ENCODE measurements at regions not wholly inside any gene's neighbourhood (a gene's known extent, or its start where the extent isn't known, plus 50 kb on each side); places are given as distances from the start of the nearest gene placed in this dataset.

- Histone ChIP-seq H3K9me3 (ENCODE audit: control insufficient read depth in 1 of 2, low read length in 2 of 2) (no peaks in the 10 kb centered on the region), H3K36me3 (ENCODE audit: control insufficient read depth in 1 of 2, insufficient read depth in 2 of 2, low read length in 2 of 2) (no peaks in the 10 kb centered on the region), H3K4me3 (ENCODE audit: low read depth in 1 of 2, low read length in 2 of 2) (no peak overlapping the region), H3K27ac (ENCODE audit: low read length) (no peak overlapping the region), H3K4me1 (ENCODE audit: control insufficient read depth in 1 of 2, insufficient read depth in 2 of 2, low read length in 2 of 2) (no peaks in the 10 kb centered on the region), H3K27me3 (ENCODE audit: low read depth, low read length) (no peaks in the 10 kb centered on the region)
These were observed 363.8 kb downstream of the NPHP4 start for GRCh38 chr1:5628416-5628815.

DNA sequence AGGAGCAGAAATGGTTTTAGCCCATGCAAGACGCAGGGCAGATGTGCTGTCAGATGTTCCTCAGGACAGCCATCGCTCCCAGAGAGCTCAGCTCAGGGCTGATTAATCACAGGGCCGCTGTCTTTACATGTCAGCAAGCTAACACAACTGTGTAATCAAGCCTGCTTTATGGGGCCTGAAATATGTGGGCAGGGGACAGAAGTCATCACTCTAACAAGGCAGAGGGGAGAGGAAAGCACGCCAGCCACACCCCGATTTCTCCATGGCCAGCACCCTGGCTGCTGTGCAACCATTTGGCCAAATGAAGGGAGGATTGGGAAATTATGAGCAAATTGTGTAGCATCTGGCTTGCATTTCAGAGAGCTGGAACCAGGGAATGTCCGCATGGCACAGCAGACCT is 368.8 kb downstream of the NPHP4 start:
- Histone ChIP-seq H3K36me3 (ENCODE audit: control insufficient read depth in 1 of 2, insufficient read depth in 2 of 2, low read length in 2 of 2) (no peaks in the 10 kb centered on the region), H3K9me3 (ENCODE audit: control insufficient read depth in 1 of 2, low read length in 2 of 2) (no peaks in the 10 kb centered on the region), H3K4me3 (ENCODE audit: low read depth in 1 of 2, low read length in 2 of 2) (no peak overlapping the region), H3K27ac (ENCODE audit: low read length) (no peak overlapping the region), H3K4me1 (ENCODE audit: control insufficient read depth in 1 of 2, insufficient read depth in 2 of 2, low read length in 2 of 2) (no peaks in the 10 kb centered on the region), H3K27me3 (ENCODE audit: low read depth, low read length) (no peaks in the 10 kb centered on the region)

GRCh38 chr1:5622412-5622811 is 369.8 kb downstream of the NPHP4 start:
- Histone ChIP-seq H3K4me3 (ENCODE audit: low read depth in 1 of 2, low read length in 2 of 2) (no peak overlapping the region), H3K9me3 (ENCODE audit: control insufficient read depth in 1 of 2, low read length in 2 of 2) (no peaks in the 10 kb centered on the region), H3K27ac (ENCODE audit: low read length) (no peak overlapping the region), H3K36me3 (ENCODE audit: control insufficient read depth in 1 of 2, insufficient read depth in 2 of 2, low read length in 2 of 2) (no peaks in the 10 kb centered on the region), H3K27me3 (ENCODE audit: low read depth, low read length) (no peaks in the 10 kb centered on the region), H3K4me1 (ENCODE audit: control insufficient read depth in 1 of 2, insufficient read depth in 2 of 2, low read length in 2 of 2) (no peaks in the 10 kb centered on the region)

DNA sequence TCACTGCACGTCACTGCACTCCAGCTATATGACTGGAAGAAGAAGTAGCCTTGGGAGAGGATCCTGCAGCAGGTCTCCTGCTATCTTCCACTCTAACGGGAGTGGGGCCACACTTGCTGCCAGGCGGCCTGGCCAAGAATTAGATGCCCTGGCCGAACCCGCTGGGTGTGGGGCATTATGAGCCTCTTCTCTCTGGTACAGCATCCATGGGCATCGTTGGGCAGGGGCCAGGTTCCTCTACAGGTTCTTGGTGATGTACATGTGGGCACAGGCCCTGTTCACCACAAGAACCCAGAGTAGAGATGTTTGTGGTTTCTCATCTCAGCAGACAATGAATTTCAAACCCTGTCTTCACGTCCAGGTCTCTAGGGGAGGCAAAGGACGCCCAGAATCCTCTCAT is 370.5 kb downstream of the NPHP4 start:
- no peak overlapping the region for H3K27ac ChIP-seq (ENCODE audit: low read length)
- H3K27me3 ChIP-seq (ENCODE audit: low read depth, low read length): no peaks in the 10 kb centered on the region
- H3K4me3 ChIP-seq (ENCODE audit: low read depth in 1 of 2, low read length in 2 of 2): no peak overlapping the region
- no peaks in the 10 kb centered on the region for H3K9me3 ChIP-seq (ENCODE audit: control insufficient read depth in 1 of 2, low read length in 2 of 2)
- H3K4me1 ChIP-seq (ENCODE audit: control insufficient read depth in 1 of 2, insufficient read depth in 2 of 2, low read length in 2 of 2): no peaks in the 10 kb centered on the region
- no peaks in the 10 kb centered on the region for H3K36me3 ChIP-seq (ENCODE audit: control insufficient read depth in 1 of 2, insufficient read depth in 2 of 2, low read length in 2 of 2)

GRCh38 chr1:5620997-5621396 is 371.2 kb downstream of the NPHP4 start:
- Histone ChIP-seq H3K36me3 (ENCODE audit: control insufficient read depth in 1 of 2, insufficient read depth in 2 of 2, low read length in 2 of 2) (no peaks in the 10 kb centered on the region), H3K4me1 (ENCODE audit: control insufficient read depth in 1 of 2, insufficient read depth in 2 of 2, low read length in 2 of 2) (no peaks in the 10 kb centered on the region), H3K27ac (ENCODE audit: low read length) (no peak overlapping the region), H3K9me3 (ENCODE audit: control insufficient read depth in 1 of 2, low read length in 2 of 2) (no peaks in the 10 kb centered on the region), H3K27me3 (ENCODE audit: low read depth, low read length) (no peaks in the 10 kb centered on the region), H3K4me3 (ENCODE audit: low read depth in 1 of 2, low read length in 2 of 2) (no peak overlapping the region)

DNA sequence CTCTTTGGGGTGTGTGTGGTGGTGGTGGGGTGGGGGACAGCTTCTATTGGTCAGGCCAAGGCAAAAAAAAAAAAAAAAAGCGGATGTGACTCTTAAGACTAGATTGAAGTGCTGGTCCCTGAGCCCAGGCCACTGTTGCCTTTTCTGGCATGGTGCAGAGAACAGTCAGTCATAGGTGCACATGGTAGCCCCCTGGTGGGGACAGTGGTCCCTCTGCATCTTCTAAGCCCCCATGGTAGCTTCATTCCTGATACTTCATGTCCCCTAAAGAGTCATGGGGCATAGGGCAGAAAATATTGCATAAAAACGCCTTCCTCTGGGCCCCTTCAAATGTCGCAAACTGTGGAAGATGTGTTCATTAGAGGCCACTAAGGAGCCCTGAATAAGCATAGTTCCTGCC is 371.8 kb downstream of the NPHP4 start:
- H3K4me3 ChIP-seq (ENCODE audit: low read depth in 1 of 2, low read length in 2 of 2): no peak overlapping the region
- H3K4me1 ChIP-seq (ENCODE audit: control insufficient read depth in 1 of 2, insufficient read depth in 2 of 2, low read length in 2 of 2): no peaks in the 10 kb centered on the region
- no peak overlapping the region for H3K27ac ChIP-seq (ENCODE audit: low read length)
- no peaks in the 10 kb centered on the region for H3K36me3 ChIP-seq (ENCODE audit: control insufficient read depth in 1 of 2, insufficient read depth in 2 of 2, low read length in 2 of 2)
- no peaks in the 10 kb centered on the region for H3K27me3 ChIP-seq (ENCODE audit: low read depth, low read length)
- no peaks in the 10 kb centered on the region for H3K9me3 ChIP-seq (ENCODE audit: control insufficient read depth in 1 of 2, low read length in 2 of 2)

DNA sequence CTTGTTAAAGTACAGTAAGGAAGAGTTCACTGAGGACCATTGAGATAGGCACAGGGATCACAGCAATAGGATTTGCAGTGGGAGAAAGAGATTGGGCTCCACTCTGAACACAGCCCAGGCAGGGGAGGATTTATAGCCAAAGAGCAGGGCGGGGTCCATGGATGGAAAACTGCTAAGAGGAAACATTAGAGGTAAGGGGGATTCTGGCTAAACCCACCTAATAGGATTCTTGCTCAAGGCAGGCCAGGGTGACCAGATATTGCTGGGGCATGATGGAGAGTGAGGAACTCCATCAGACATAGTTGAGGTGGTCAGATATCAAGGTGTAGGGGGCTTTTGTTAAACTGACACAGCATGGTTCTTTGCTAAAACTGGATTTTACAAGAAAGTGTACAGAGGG is 372.8 kb downstream of the NPHP4 start:
- Histone ChIP-seq H3K27ac (ENCODE audit: low read length) (no peak overlapping the region), H3K9me3 (ENCODE audit: control insufficient read depth in 1 of 2, low read length in 2 of 2) (no peaks in the 10 kb centered on the region), H3K27me3 (ENCODE audit: low read depth, low read length) (no peaks in the 10 kb centered on the region), H3K4me1 (ENCODE audit: control insufficient read depth in 1 of 2, insufficient read depth in 2 of 2, low read length in 2 of 2) (no peaks in the 10 kb centered on the region), H3K4me3 (ENCODE audit: low read depth in 1 of 2, low read length in 2 of 2) (no peak overlapping the region), H3K36me3 (ENCODE audit: control insufficient read depth in 1 of 2, insufficient read depth in 2 of 2, low read length in 2 of 2) (no peaks in the 10 kb centered on the region)

DNA sequence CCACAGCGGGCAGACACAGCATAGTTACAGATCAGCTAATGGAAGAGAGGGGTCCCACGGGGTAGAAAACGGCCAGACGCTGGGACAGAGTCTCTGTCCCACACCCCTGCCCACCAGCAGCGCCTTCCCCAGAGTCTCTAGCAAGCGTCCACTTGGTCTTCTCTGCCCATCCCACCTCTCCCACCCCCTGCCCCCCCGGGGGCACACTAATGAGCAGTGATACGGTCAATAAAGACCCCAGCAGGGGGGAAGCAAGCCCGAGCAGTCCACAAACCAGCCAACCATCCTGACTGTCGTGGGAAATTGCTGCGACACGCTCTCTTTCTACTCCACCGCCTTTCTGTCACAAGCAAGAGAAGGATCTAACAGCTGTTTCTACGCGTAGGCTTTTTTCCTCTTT is 374.7 kb downstream of the NPHP4 start:
- no peaks in the 10 kb centered on the region for H3K4me1 ChIP-seq (ENCODE audit: control insufficient read depth in 1 of 2, insufficient read depth in 2 of 2, low read length in 2 of 2)
- no peak overlapping the region for H3K27ac ChIP-seq (ENCODE audit: low read length)
- peaks cover 5 to 8% of the 10 kb centered on the region in 2 donors for H3K9me3 ChIP-seq (ENCODE audit: control insufficient read depth in 1 of 2, low read length in 2 of 2)
- H3K36me3 ChIP-seq (ENCODE audit: control insufficient read depth in 1 of 2, insufficient read depth in 2 of 2, low read length in 2 of 2): no peaks in the 10 kb centered on the region
- H3K27me3 ChIP-seq (ENCODE audit: low read depth, low read length): no peaks in the 10 kb centered on the region
- H3K4me3 ChIP-seq (ENCODE audit: low read depth in 1 of 2, low read length in 2 of 2): no peak overlapping the region

DNA sequence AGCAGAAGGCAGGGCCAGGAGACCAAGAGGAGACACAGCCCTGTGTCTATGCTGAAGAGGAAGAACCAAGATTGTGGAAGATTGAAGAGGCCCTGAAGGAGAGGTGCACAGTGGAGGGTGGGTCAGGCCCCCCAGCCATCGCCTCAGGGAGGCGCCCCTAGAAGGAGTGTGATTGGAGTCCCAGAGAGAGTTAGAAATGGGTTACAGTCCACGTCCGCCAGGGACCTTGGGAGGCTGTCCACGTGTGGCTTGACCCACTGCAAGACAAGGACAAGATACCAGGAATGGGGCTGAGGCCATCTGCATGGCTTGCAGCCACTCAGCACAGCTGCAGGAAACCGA is 375.1 kb downstream of the NPHP4 start:
- H3K9me3 ChIP-seq (ENCODE audit: control insufficient read depth in 1 of 2, low read length in 2 of 2): peaks cover 5 to 8% of the 10 kb centered on the region in 2 donors
- H3K36me3 ChIP-seq (ENCODE audit: control insufficient read depth in 1 of 2, insufficient read depth in 2 of 2, low read length in 2 of 2): no peaks in the 10 kb centered on the region
- no peaks in the 10 kb centered on the region for H3K4me1 ChIP-seq (ENCODE audit: control insufficient read depth in 1 of 2, insufficient read depth in 2 of 2, low read length in 2 of 2)
- no peaks in the 10 kb centered on the region for H3K27me3 ChIP-seq (ENCODE audit: low read depth, low read length)
- H3K27ac ChIP-seq (ENCODE audit: low read length): no peak overlapping the region
- H3K4me3 ChIP-seq (ENCODE audit: low read depth in 1 of 2, low read length in 2 of 2): no peak overlapping the region

DNA sequence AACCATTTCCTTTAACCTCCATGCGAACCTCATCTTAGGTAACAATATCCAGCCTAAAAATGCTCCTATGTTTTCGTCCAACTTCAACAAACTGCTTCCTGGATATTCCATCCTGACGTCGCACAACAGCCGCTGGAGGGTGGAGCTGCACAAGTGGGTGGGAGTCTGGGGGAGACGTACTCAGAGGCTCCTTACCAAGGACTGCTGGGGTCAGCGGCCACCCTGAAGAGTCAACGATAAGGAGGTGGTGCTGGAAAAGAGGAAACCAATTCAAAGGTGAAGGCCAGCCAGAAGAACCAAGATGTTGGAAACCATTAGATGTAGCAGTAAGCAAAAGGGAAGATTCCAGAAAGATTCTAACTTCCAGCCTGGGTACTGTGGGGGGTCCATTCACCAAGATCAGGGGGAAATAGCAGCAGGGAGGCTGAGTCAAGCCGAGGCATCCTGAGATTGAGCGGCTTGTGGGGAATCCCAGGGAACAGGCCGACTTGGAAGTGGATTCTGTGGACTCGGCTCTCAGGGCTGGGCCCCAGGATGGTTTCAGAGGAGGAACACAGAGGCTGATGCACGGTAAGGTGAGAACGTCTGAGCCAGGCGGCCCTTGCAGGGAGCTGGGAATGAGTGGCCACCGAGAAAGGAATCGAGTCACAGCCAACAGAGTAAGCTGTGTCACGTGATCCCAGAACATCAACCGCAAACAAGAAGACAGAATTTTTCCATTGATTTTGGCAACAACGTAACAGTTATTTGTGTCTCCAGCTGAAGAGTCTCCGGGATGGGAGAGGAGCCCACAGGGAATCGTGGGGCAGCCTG is 375.7 kb downstream of the NPHP4 start:
- Histone ChIP-seq H3K36me3 (ENCODE audit: control insufficient read depth in 1 of 2, insufficient read depth in 2 of 2, low read length in 2 of 2) (no peaks in the 10 kb centered on the region), H3K4me1 (ENCODE audit: control insufficient read depth in 1 of 2, insufficient read depth in 2 of 2, low read length in 2 of 2) (no peaks in the 10 kb centered on the region), H3K9me3 (ENCODE audit: control insufficient read depth in 1 of 2, low read length in 2 of 2) (peaks cover 5 to 8% of the 10 kb centered on the region in 2 donors), H3K27me3 (ENCODE audit: low read depth, low read length) (no peaks in the 10 kb centered on the region), H3K27ac (ENCODE audit: low read length) (no peak overlapping the region), H3K4me3 (ENCODE audit: low read depth in 1 of 2, low read length in 2 of 2) (no peak overlapping the region)

- no peaks in the 10 kb centered on the region for H3K36me3 ChIP-seq (ENCODE audit: control insufficient read depth in 1 of 2, insufficient read depth in 2 of 2, low read length in 2 of 2)
- no peak overlapping the region for H3K4me3 ChIP-seq (ENCODE audit: low read depth in 1 of 2, low read length in 2 of 2)
- no peaks in the 10 kb centered on the region for H3K4me1 ChIP-seq (ENCODE audit: control insufficient read depth in 1 of 2, insufficient read depth in 2 of 2, low read length in 2 of 2)
- peaks cover 5 to 8% of the 10 kb centered on the region in 2 donors for H3K9me3 ChIP-seq (ENCODE audit: control insufficient read depth in 1 of 2, low read length in 2 of 2)
- H3K27me3 ChIP-seq (ENCODE audit: low read depth, low read length): no peaks in the 10 kb centered on the region
- no peak overlapping the region for H3K27ac ChIP-seq (ENCODE audit: low read length)
These were observed 377.1 kb downstream of the NPHP4 start for GRCh38 chr1:5615076-5615475.

GRCh38 chr1:5613900-5614299 is 378.3 kb downstream of the NPHP4 start:
- no peaks in the 10 kb centered on the region for H3K4me1 ChIP-seq (ENCODE audit: control insufficient read depth in 1 of 2, insufficient read depth in 2 of 2, low read length in 2 of 2)
- no peak overlapping the region for H3K27ac ChIP-seq (ENCODE audit: low read length)
- H3K27me3 ChIP-seq (ENCODE audit: low read depth, low read length): no peaks in the 10 kb centered on the region
- H3K9me3 ChIP-seq (ENCODE audit: control insufficient read depth in 1 of 2, low read length in 2 of 2): peaks cover 5 to 8% of the 10 kb centered on the region in 2 donors
- H3K36me3 ChIP-seq (ENCODE audit: control insufficient read depth in 1 of 2, insufficient read depth in 2 of 2, low read length in 2 of 2): no peaks in the 10 kb centered on the region
- H3K4me3 ChIP-seq (ENCODE audit: low read depth in 1 of 2, low read length in 2 of 2): no peak overlapping the region

All from muscle layer of duodenum (tissue), 2 donors.